HG03095 (cell line): ENCODE measurements at regions not wholly inside any gene's neighbourhood (a gene's known extent, or its start where the extent isn't known, plus 50 kb on each side); places are given as distances from the start of the nearest gene placed in this dataset.
"Not testable (repeated sequence)": the region's sequence is repeated elsewhere in the genome, so short reads cannot be mapped to it uniquely, and the experiment has no call there.

ENCODE experiments used
- ATAC-seq: cut with Tn5 transposase; IDR thresholded peaks from one replicate; pipeline ENCODE4 v1.9.1; 2021; ENCODE audit warnings: moderate library complexity; ENCODE audit not compliant: unreplicated experiment

- ATAC-seq = no peak
Measured at GRCh38 chr4:66955784-66956183, 589.5 kb downstream of the CENPC start.

GRCh38 chr4:66949419-66949818 lies 595.9 kb downstream of the CENPC start:
- ATAC-seq = no peak

GRCh38 chr4:66946761-66947160 lies 598.5 kb downstream of the CENPC start:
- no peak for ATAC-seq

- ATAC-seq = no peak
Measured at GRCh38 chr4:66943112-66943511, 602.2 kb downstream of the CENPC start.

GRCh38 chr4:66931981-66932380 lies 613.3 kb downstream of the CENPC start:
- not testable (repeated sequence) for ATAC-seq

GRCh38 chr4:66930206-66930605 lies 615.1 kb downstream of the CENPC start:
- ATAC-seq = no peak

- no peak for ATAC-seq
Measured at GRCh38 chr4:66929748-66930147, 615.6 kb downstream of the CENPC start.

- not testable (repeated sequence) for ATAC-seq
Measured at GRCh38 chr4:66928881-66929280, 616.4 kb downstream of the CENPC start.

GRCh38 chr4:66927937-66928336 lies 617.4 kb downstream of the CENPC start:
- no peak for ATAC-seq

- ATAC-seq = no peak
Measured at GRCh38 chr4:66926687-66927086, 618.6 kb downstream of the CENPC start.

- ATAC-seq = no peak
Measured at GRCh38 chr4:66923081-66923865, 622.0 kb downstream of the CENPC start.

- no peak for ATAC-seq
Measured at GRCh38 chr4:66921433-66921832, 623.9 kb downstream of the CENPC start.

GRCh38 chr4:66920514-66920913 lies 624.8 kb downstream of the CENPC start:
- no peak for ATAC-seq

- no peak for ATAC-seq
Measured at GRCh38 chr4:66911880-66912279, 633.4 kb downstream of the CENPC start.

GRCh38 chr4:66906314-66906713 lies 639.0 kb downstream of the CENPC start:
- ATAC-seq = no peak

- ATAC-seq = no peak
Measured at GRCh38 chr4:66899422-66900065, 645.8 kb downstream of the CENPC start.

- ATAC-seq = no peak
Measured at GRCh38 chr4:66893807-66894206, 651.5 kb downstream of the CENPC start.

GRCh38 chr4:66887061-66887460 lies 658.2 kb downstream of the CENPC start:
- no peak for ATAC-seq

- ATAC-seq = no peak
Measured at GRCh38 chr4:66885501-66886165, 659.7 kb downstream of the CENPC start.

GRCh38 chr4:66876946-66877345 lies 668.4 kb downstream of the CENPC start:
- no peak for ATAC-seq

- no peak for ATAC-seq
Measured at GRCh38 chr4:66872661-66873060, 672.6 kb downstream of the CENPC start.

GRCh38 chr4:66863481-66863880 lies 681.8 kb downstream of the CENPC start:
- ATAC-seq = no peak
